RWPE2 (cell line): ENCODE measurements at regions not wholly inside any gene's neighbourhood (a gene's known extent, or its start where the extent isn't known, plus 50 kb on each side); places are given as distances from the start of the nearest gene placed in this dataset.

Source experiments
- ATAC-seq: fragments of 200-7000 bp; cut with Tn5 transposase; 3 replicates; pipeline ENCODE4 v1.9.1; 2021; ENCODE audit warnings: low read depth
- DNase-seq: peaks from one replicate; pipeline ENCODE4 v3.0.0-alpha.2; 2020; ENCODE audit warnings: low spot score
- H3K27ac ChIP-seq: fragments of 450-650 bp; 2 replicates; pipeline ENCODE4 v1.5.1; 2017; ENCODE audit warnings: mild to moderate bottlenecking; ENCODE audit not compliant: poor library complexity, severe bottlenecking
- H3K27me3 ChIP-seq: fragments of 250-450 bp; sonication (Bioruptor Pico); 2 replicates; pipeline ENCODE4 v1.5.1; 2021; ENCODE audit warnings: mild to moderate bottlenecking, moderate library complexity; ENCODE audit not compliant: insufficient read depth, poor library complexity, severe bottlenecking
- H3K36me3 ChIP-seq: fragments of 250-450 bp; sonication (Bioruptor Pico); 2 replicates; pipeline ENCODE4 v1.5.1; 2020; ENCODE audit warnings: low read depth, mild to moderate bottlenecking, moderate library complexity
- H3K4me1 ChIP-seq: fragments of 250-450 bp; sonication (Bioruptor Pico); 2 replicates; pipeline ENCODE4 v1.5.1; 2021; ENCODE audit warnings: mild to moderate bottlenecking, moderate library complexity; ENCODE audit not compliant: insufficient read depth, poor library complexity, severe bottlenecking
- H3K4me3 ChIP-seq: fragments of 250-450 bp; sonication (Bioruptor Pico); 2 replicates; pipeline ENCODE4 v1.5.1; 2021; ENCODE audit warnings: mild to moderate bottlenecking, moderate library complexity; ENCODE audit not compliant: severe bottlenecking
- H3K9me3 ChIP-seq: fragments of 250-450 bp; sonication (Bioruptor Pico); 2 replicates; pipeline ENCODE4 v1.5.1; 2021; ENCODE audit warnings: mild to moderate bottlenecking, moderate library complexity; ENCODE audit not compliant: severe bottlenecking
- TF ChIP-seq, protein P1 (sequence below): fragments of 450-650 bp; IDR thresholded peaks from one replicate; pipeline ENCODE4 v1.5.1; 2017; ENCODE audit warnings: mild to moderate bottlenecking, moderate library complexity; ENCODE audit not compliant: poor library complexity, severe bottlenecking

DNA sequence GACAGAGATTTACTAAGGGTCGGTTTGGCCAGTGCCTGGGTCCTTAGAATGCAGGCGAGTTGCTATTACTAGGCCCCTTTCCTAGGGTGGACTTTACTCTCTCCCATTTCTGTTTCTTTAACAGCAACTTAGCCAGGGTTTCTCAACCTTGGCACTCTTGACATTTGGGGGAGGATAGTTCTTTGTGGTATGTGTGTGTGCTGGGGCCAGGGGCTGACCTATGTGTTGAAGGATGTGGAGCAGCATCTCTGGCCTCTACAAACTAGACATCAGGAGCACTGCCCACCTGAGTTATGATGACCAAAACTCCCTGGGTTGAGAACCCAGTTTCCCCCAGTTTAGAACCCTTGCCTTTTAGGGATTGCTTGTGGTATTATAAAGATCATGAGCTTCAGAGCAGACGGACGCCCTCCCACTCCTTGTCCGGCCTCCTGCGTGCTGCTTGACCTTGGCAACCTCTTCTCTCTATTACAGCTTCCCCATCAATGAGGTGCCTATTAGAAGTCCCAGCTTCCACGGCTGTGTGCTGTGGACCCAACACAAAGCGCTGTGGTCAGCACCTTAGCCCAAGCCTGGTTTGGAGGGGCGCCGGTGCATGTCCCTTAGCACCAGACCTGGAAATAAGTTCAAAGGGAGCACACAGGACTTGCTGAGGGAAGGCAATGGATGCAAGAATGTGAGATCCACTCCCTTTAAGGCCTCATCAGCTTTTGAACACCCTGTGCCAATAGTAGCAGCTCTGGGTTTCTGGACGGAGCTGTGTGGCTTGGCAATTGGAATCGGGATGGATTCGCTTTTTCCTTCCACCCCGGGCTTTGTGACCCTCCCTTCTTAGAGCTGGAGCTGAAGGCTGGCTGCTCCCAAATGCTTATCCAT lies 239.2 kb upstream of the MAF start:
- Histone ChIP-seq H3K4me3 (no peak overlapping the region), H3K36me3 (no peaks in the 10 kb centered on the region), H3K27me3 (no peaks in the 10 kb centered on the region), H3K9me3 (no peaks in the 10 kb centered on the region), H3K4me1 (no peaks in the 10 kb centered on the region), H3K27ac (no peak overlapping the region)
- DNase-seq, result no peak
- ATAC-seq, result no peak
- TF ChIP-seq, protein P1, sequence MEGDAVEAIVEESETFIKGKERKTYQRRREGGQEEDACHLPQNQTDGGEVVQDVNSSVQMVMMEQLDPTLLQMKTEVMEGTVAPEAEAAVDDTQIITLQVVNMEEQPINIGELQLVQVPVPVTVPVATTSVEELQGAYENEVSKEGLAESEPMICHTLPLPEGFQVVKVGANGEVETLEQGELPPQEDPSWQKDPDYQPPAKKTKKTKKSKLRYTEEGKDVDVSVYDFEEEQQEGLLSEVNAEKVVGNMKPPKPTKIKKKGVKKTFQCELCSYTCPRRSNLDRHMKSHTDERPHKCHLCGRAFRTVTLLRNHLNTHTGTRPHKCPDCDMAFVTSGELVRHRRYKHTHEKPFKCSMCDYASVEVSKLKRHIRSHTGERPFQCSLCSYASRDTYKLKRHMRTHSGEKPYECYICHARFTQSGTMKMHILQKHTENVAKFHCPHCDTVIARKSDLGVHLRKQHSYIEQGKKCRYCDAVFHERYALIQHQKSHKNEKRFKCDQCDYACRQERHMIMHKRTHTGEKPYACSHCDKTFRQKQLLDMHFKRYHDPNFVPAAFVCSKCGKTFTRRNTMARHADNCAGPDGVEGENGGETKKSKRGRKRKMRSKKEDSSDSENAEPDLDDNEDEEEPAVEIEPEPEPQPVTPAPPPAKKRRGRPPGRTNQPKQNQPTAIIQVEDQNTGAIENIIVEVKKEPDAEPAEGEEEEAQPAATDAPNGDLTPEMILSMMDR, result no peak

DNA sequence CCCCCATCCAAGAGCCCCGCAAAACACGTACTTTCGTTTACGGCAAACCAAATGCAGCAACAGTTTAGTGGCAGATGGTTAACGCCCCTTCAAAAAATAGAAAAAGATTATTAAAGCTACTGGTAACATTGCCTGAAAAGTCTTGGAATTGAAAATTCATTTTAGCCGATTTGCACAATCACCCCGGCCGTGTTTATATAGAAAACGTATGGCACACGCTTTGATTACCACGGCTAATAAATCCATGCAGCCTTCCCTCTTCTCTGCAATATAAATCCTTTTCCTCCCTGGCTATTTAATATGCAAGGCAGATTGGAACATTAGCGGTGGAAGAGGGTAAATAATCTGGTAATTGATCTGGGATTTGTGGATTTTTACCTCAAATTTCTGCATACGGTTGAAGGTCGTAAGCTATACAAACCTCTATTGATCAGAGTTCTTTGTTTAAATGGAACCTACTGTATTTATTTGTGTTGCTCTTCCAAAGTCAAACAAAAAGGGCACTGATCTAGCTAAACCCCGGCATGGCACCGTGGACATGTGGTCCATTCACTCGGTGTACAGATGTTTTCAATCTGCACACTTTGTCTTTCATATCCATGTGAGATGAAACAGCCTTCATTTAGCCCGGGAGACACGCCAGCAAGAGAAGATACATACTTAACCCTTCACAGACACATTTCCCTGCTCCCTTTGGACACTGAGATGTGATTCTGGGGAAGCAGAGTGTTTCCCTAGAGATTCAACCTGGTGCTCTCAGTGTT lies 238.1 kb upstream of the MAF start:
- TF ChIP-seq, protein P1, result no peak
- Histone ChIP-seq H3K27ac (no peak overlapping the region), H3K27me3 (no peaks in the 10 kb centered on the region), H3K9me3 (no peaks in the 10 kb centered on the region), H3K4me3 (no peak overlapping the region), H3K4me1 (no peaks in the 10 kb centered on the region), H3K36me3 (no peaks in the 10 kb centered on the region)
- DNase-seq (no peak), ATAC-seq (no peak)

DNA sequence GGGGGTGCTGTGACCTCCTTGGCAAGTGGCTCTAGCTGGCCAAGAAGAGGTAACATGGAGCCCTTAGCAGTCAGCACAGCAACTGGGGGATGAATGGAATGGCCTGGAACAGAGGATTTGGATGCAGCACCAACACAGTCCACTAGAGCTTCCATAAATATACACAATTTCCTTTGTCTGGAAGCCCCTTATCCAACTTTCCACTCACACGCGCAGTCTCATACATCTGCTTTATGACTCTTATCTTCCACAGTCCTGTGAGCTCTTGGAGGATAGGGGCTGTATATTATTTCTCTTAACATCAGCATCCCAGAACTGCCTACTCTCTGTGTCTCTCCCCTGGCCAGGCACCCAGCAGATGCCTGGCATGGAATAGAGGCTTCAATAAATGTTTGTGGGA lies 235.6 kb upstream of the MAF start:
- H3K9me3 ChIP-seq, result no peaks in the 10 kb centered on the region
- H3K4me3 ChIP-seq, result no peak overlapping the region
- no peak overlapping the region for H3K27ac ChIP-seq
- no peak for ATAC-seq
- no peaks in the 10 kb centered on the region for H3K36me3 ChIP-seq
- no peaks in the 10 kb centered on the region for H3K4me1 ChIP-seq
- no peaks in the 10 kb centered on the region for H3K27me3 ChIP-seq
- DNase-seq, result no peak
- TF ChIP-seq, protein P1, result no peak

DNA sequence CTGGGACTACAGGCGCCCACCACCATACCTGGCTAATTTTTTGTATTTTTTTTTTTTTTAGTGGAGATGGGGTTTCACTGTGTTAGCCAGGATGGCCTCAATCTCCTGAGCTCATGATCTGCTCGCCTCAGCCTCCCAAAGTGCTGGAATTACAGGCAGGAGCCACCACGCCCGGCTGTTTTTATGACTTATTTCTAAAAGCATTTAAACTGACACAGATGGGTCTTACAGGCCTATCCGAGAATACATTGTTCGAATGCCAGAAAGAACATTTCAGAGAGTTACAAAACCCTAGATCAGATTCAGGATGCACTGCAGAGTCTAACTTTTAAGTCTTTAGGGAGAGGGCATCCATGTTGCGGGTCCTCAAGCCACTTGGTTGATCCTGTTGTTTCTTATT lies 234.7 kb upstream of the MAF start:
- no peaks in the 10 kb centered on the region for H3K4me1 ChIP-seq
- no peak overlapping the region for H3K27ac ChIP-seq
- no peaks in the 10 kb centered on the region for H3K9me3 ChIP-seq
- DNase-seq (no peak), ATAC-seq (no peak)
- TF ChIP-seq, protein P1, result no peak
- no peaks in the 10 kb centered on the region for H3K36me3 ChIP-seq
- H3K27me3 ChIP-seq, result no peaks in the 10 kb centered on the region
- H3K4me3 ChIP-seq, result no peak overlapping the region
